ENCODE measurements at regions not wholly inside any gene's neighbourhood (a gene's known extent, or its start where the extent isn't known, plus 50 kb on each side); places are given as distances from the start of the nearest gene placed in this dataset.
"Not testable (repeated sequence)": the region's sequence is repeated elsewhere in the genome, so short reads cannot be mapped to it uniquely, and the experiment has no call there.

DNA sequence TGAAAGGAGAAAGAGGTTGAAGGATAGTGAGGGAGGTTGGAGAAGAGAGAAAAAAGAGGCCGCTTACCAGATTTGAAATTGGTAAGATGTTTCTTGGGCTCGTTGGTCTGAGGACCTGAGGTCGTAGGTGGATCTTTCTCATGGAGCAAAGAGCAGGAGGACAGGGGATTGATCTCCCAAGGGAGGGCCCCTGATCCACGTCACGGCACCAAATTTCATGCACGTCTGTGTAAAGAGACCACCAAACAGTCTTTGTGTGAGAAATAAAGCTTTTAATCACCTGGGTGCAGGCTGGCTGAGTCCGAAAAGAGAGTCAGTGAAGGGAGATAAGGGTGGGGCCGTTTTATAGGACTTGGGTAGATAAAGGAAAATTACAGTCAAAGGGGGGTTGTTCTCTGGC, 479.7 kb upstream of the SLITRK5 start:
- DNase-seq (ENCODE audit: low read depth, low spot score): not testable (repeated sequence)

GRCh38 chr13:87198371-87198770, 472.8 kb upstream of the SLITRK5 start:
- no peak for DNase-seq (ENCODE audit: low read depth, low spot score)

- DNase-seq (ENCODE audit: low read depth, low spot score): no peak
These were observed 464.5 kb upstream of the SLITRK5 start for GRCh38 chr13:87206708-87207107.

GRCh38 chr13:87207280-87208003, 463.7 kb upstream of the SLITRK5 start:
- no peak for DNase-seq (ENCODE audit: low read depth, low spot score)

DNA sequence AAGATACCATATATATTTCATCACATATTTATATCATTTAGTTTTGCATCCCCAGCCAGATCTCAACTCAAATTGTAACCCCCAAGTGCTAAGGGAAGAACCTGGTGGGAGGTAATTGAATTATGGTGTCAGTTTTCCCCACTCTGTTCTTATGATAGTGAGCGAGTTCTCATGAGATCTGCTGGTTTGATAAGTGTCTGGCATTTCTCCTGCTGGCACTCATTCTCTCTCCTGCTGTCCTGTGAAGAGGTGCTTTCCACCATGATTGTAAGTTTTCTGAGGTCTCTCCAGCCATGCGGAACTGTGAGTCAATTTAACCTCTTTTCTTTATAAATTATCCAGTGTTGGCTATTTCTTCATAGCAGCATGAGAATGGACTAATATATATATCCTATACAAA, 462.5 kb upstream of the SLITRK5 start:
- DNase-seq (ENCODE audit: low read depth, low spot score): no peak

- no peak for DNase-seq (ENCODE audit: low read depth, low spot score)
These were observed 436.2 kb upstream of the SLITRK5 start for GRCh38 chr13:87234981-87235380.

GRCh38 chr13:87235621-87236020, 435.6 kb upstream of the SLITRK5 start:
- DNase-seq (ENCODE audit: low read depth, low spot score): no peak

GRCh38 chr13:87244256-87244890, 426.8 kb upstream of the SLITRK5 start:
- DNase-seq (ENCODE audit: low read depth, low spot score): no peak

DNA sequence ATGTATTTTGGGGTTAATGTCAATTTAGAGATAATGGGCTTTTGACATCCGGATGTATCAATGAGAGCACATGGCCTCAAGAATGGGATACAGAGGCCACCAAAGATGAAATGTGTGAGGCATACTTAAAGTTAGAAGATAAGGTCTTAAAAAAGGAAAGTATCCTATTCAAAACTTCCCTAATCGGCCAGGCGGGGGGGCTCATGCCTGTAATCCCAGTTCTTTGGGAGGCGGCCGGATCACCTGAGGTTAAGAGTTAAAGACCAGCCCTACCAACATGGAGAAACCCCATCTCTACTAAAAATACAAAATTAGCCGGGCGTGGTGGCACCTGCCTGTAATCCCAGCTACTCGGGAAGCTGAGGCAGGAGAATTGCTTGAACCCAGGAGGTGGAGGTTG, 421.3 kb upstream of the SLITRK5 start:
- DNase-seq (ENCODE audit: low read depth, low spot score): not testable (repeated sequence)

GRCh38 chr13:87255394-87255793, 415.8 kb upstream of the SLITRK5 start:
- no peak for DNase-seq (ENCODE audit: low read depth, low spot score)

- DNase-seq (ENCODE audit: low read depth, low spot score): peak; percentile 56
These were observed 411.6 kb upstream of the SLITRK5 start for GRCh38 chr13:87259479-87260083.

GRCh38 chr13:87274209-87274819, 396.9 kb upstream of the SLITRK5 start:
- peak; percentile 54 for DNase-seq (ENCODE audit: low read depth, low spot score)

- DNase-seq (ENCODE audit: low read depth, low spot score): no peak
These were observed 391.0 kb upstream of the SLITRK5 start for GRCh38 chr13:87280139-87280538.

DNA sequence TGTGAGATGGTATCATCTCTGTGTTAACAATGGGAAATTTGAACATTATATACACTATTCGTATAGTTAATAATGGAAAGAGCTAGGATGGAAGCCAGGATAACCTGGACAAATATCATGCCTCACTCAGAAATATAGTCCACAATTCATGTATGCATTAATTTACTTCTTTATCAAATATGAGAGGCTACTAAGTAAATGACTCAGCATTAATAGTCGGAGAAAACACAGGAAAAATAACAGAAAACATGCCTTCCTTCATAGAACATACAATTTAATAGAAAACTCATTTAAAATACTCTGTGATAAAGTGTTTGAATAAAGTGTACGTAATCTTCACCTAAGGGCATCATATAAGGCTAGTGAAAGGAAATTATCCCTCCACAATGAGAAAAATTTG, 383.4 kb upstream of the SLITRK5 start:
- no peak for DNase-seq (ENCODE audit: low read depth, low spot score)

DNA sequence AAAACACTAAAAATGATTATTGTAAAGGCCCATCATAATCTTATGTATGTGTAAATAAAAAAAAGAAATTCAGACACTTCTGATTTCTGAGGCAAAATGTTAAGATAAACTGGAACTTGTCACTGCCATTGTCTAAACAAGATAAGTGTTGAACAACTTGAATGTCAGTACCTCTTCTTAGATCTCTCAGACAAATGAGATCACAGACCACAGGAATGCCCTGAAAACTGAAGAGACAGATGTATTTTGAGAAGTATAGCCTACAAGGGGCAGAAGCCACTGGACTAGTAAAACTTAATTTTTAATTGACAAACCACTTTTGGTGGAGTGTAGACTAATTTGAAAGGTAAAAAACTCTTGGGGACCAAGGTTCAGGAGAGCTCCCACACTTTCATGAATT, 375.5 kb upstream of the SLITRK5 start:
- DNase-seq (ENCODE audit: low read depth, low spot score): no peak

DNA sequence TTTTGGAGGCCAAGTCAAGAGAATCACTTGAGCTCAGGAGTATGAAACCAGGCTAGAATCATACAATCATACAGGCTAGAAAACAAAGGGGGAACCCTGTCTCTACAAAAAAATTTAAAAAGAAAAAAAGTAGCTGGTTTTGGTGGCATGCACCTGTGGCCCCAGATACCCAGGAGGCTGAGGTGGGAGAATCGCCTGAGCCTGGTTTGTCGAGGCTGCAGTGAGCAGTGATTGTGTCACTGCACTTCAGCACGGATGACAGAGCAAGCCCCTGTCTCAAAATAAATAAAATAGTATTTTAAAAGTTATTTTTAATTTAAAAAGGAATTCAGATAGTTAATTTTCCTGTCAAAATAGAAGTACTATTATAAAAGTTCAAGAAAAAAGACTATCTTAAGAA, 369.1 kb upstream of the SLITRK5 start:
- no peak for DNase-seq (ENCODE audit: low read depth, low spot score)

- DNase-seq (ENCODE audit: low read depth, low spot score): no peak
These were observed 368.2 kb upstream of the SLITRK5 start for GRCh38 chr13:87302931-87303330.

GRCh38 chr13:87311165-87311564, 360.0 kb upstream of the SLITRK5 start:
- no peak for DNase-seq (ENCODE audit: low read depth, low spot score)

DNA sequence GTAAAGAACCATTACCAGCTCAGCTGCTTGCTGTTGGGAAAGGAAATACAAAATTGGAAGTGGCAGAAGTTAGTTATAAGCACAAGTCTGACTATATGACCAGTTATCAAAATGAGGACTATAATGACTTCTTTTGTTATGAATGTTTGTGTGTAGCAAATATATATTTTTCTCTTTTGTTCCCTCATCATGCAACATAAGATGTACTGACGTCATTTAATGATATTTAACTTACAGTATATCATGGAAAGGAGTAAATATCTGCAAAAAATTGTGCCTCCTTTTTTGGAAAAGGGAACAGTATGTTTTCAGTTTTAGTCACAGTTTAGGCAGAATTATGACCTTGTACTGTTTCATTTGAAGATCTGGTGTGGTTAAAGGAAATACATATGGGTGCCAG, 356.3 kb upstream of the SLITRK5 start:
- DNase-seq (ENCODE audit: low read depth, low spot score): no peak

DNA sequence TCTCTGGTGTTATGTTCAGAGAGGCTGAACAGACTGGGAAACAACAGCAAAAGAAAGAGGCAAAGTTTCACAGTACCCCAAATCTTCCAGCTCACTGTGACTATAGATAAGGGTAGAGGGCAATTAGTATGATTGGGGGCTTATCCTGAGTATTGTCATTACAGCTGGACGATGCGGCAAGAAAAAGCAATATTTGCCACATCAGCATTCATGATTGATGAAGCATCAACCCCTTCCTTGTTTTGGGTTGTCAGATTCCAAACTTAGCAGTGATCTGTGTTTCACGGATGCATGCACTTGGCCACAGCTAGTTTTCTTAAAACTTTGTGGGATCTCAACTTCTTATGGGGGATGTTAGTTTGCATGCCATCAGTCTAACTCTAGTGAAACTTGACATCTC, 348.8 kb upstream of the SLITRK5 start:
- no peak for DNase-seq (ENCODE audit: low read depth, low spot score)

GRCh38 chr13:87324558-87324957, 346.6 kb upstream of the SLITRK5 start:
- no peak for DNase-seq (ENCODE audit: low read depth, low spot score)

- DNase-seq (ENCODE audit: low read depth, low spot score): no peak
These were observed 340.0 kb upstream of the SLITRK5 start for GRCh38 chr13:87331178-87331577.

GRCh38 chr13:87333599-87333998, 337.6 kb upstream of the SLITRK5 start:
- DNase-seq (ENCODE audit: low read depth, low spot score): no peak
